ENCODE measurements at regions not wholly inside any gene's neighbourhood (a gene's known extent, or its start where the extent isn't known, plus 50 kb on each side); places are given as distances from the start of the nearest gene placed in this dataset.

- Mint-ChIP-seq H3K9me3 (no peaks in the 10 kb centered on the region), H3K27me3 (peaks cover 2% of the 10 kb centered on the region), H3K36me3 (ENCODE audit: low read depth) (no peaks in the 10 kb centered on the region), H3K27ac (no peak overlapping the region), H3K4me1 (no peaks in the 10 kb centered on the region), H3K4me3 (no peak overlapping the region)
- TF ChIP-seq, protein P1, sequence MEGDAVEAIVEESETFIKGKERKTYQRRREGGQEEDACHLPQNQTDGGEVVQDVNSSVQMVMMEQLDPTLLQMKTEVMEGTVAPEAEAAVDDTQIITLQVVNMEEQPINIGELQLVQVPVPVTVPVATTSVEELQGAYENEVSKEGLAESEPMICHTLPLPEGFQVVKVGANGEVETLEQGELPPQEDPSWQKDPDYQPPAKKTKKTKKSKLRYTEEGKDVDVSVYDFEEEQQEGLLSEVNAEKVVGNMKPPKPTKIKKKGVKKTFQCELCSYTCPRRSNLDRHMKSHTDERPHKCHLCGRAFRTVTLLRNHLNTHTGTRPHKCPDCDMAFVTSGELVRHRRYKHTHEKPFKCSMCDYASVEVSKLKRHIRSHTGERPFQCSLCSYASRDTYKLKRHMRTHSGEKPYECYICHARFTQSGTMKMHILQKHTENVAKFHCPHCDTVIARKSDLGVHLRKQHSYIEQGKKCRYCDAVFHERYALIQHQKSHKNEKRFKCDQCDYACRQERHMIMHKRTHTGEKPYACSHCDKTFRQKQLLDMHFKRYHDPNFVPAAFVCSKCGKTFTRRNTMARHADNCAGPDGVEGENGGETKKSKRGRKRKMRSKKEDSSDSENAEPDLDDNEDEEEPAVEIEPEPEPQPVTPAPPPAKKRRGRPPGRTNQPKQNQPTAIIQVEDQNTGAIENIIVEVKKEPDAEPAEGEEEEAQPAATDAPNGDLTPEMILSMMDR (IDR thresholded peaks at IDR 0.05), result no peak
- ChIA-PET POLR2A (no interaction called here), CTCF (no interaction called here)
- intact Hi-C loops (cut with micrococcal nuclease), result no loop called here
- no peak for ATAC-seq (ENCODE audit: low read depth)
- DNase-seq, result no peak
Observed at GRCh38 chr2:3041246-3041645, 336.4 kb downstream of the EIPR1 start.

GRCh38 chr2:3040496-3041140, 337.0 kb downstream of the EIPR1 start:
- no peak for ATAC-seq (ENCODE audit: low read depth)
- TF ChIP-seq, protein P1 (IDR thresholded peaks at IDR 0.05), result no peak
- intact Hi-C loops (cut with micrococcal nuclease), result no loop called here
- no peaks in the 10 kb centered on the region for H3K36me3 Mint-ChIP-seq (ENCODE audit: low read depth)
- no peaks in the 10 kb centered on the region for H3K9me3 Mint-ChIP-seq
- H3K4me3 Mint-ChIP-seq, result no peak overlapping the region
- no peaks in the 10 kb centered on the region for H3K4me1 Mint-ChIP-seq
- no peak overlapping the region for H3K27ac Mint-ChIP-seq
- ChIA-PET POLR2A (no interaction called here), CTCF (no interaction called here)
- no peak for DNase-seq
- peaks cover 2% of the 10 kb centered on the region for H3K27me3 Mint-ChIP-seq

- ChIA-PET POLR2A (no interaction called here), CTCF (no interaction called here)
- Mint-ChIP-seq H3K9me3 (no peaks in the 10 kb centered on the region), H3K27ac (no peak overlapping the region), H3K27me3 (peaks cover 2% of the 10 kb centered on the region), H3K4me1 (no peaks in the 10 kb centered on the region), H3K4me3 (no peak overlapping the region), H3K36me3 (ENCODE audit: low read depth) (no peaks in the 10 kb centered on the region)
- ATAC-seq (ENCODE audit: low read depth) (no peak), DNase-seq (no peak)
- TF ChIP-seq, protein P1 (IDR thresholded peaks at IDR 0.05), result no peak
- intact Hi-C loops (cut with micrococcal nuclease), result no loop called here
Observed at GRCh38 chr2:3040066-3040428, 337.6 kb downstream of the EIPR1 start.

DNA sequence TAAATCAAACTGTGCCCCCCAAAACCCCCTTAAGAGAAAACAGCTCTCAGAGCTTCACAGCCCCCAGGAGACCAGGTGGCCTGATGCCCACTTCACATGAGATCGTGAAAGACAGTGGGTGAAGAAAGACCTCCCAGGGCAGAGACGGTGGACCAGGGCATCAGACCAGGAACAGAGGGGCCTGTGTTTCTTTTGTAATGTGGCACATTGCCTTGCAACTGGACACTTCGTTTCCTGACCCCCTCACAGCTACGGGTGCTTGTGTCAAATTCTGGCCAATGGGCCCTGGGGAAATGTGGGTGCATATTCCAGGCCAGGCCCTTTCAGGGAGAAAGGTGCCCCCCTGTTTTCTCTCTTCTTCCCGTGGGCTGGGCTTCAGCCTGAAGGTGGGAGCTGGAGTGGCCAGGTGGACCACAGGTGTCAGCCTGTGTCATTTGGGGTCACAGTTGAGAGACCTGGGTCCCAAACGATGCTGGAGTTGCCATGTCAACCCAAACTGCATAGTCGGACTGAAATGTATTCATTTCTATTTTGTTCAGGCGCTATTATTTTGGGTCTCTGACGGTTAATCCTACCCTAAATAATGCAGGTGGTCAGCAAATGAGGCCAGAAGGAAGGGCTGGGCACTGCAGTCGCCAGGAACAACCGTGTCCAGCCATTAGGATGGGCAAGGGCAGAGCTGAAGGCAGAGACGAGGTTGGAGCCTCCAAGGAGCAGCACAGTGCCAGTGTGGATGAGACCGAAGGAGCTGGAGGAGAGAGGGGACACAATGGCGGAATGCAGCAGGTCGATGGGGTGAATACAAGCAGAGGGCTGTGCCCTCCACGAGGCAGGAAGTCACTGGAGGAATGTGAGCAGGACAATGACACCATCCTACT, 338.2 kb downstream of the EIPR1 start:
- Mint-ChIP-seq H3K36me3 (ENCODE audit: low read depth) (no peaks in the 10 kb centered on the region), H3K9me3 (no peaks in the 10 kb centered on the region), H3K27me3 (peaks cover 2% of the 10 kb centered on the region), H3K4me3 (no peak overlapping the region), H3K27ac (no peak overlapping the region), H3K4me1 (no peaks in the 10 kb centered on the region)
- DNase-seq (no peak), ATAC-seq (ENCODE audit: low read depth) (no peak)
- TF ChIP-seq, protein P1 (IDR thresholded peaks at IDR 0.05), result no peak
- POLR2A ChIA-PET, result no interaction called here
- intact Hi-C loops (cut with micrococcal nuclease), result no loop called here
- CTCF ChIA-PET, result no interaction called here

DNA sequence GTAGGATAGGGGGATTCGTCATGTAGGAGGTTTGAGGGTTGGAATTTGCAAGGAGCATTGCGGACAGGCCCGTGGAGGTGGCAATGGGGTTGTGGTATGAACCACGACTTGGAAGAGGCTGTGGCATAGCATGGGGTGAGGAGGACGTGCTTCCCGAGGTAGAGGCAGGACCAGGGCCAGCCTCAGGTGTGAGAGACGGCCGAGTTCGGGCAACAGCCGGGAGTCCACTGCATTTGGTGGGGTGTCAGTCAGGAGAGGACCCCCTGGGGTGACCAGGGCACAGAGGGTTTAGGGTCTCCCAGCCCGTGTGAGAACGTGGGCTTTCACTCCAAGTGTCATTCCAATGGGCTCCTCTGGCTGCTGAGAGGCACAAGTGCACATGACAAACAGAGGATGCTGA, 339.0 kb downstream of the EIPR1 start:
- Mint-ChIP-seq H3K4me3 (no peak overlapping the region), H3K36me3 (ENCODE audit: low read depth) (no peaks in the 10 kb centered on the region), H3K27me3 (peaks cover 2% of the 10 kb centered on the region), H3K9me3 (no peaks in the 10 kb centered on the region), H3K4me1 (no peaks in the 10 kb centered on the region), H3K27ac (no peak overlapping the region)
- DNase-seq (no peak), ATAC-seq (ENCODE audit: low read depth) (no peak)
- intact Hi-C loops (cut with micrococcal nuclease), result no loop called here
- TF ChIP-seq, protein P1 (IDR thresholded peaks at IDR 0.05), result no peak
- POLR2A ChIA-PET, result no interaction called here
- CTCF ChIA-PET, result no interaction called here
